ENCODE measurements at regions not wholly inside any gene's neighbourhood (a gene's known extent, or its start where the extent isn't known, plus 50 kb on each side); places are given as distances from the start of the nearest gene placed in this dataset.
"Not testable (repeated sequence)": the region's sequence is repeated elsewhere in the genome, so short reads cannot be mapped to it uniquely, and the experiment has no call there.

- intact Hi-C loops (cut with DNase I) = no loop called here
- no peak for DNase-seq
- ATAC-seq = no peak
Measured at GRCh38 chr10:21134645-21135022, 237.5 kb upstream of the NEBL start.

DNA sequence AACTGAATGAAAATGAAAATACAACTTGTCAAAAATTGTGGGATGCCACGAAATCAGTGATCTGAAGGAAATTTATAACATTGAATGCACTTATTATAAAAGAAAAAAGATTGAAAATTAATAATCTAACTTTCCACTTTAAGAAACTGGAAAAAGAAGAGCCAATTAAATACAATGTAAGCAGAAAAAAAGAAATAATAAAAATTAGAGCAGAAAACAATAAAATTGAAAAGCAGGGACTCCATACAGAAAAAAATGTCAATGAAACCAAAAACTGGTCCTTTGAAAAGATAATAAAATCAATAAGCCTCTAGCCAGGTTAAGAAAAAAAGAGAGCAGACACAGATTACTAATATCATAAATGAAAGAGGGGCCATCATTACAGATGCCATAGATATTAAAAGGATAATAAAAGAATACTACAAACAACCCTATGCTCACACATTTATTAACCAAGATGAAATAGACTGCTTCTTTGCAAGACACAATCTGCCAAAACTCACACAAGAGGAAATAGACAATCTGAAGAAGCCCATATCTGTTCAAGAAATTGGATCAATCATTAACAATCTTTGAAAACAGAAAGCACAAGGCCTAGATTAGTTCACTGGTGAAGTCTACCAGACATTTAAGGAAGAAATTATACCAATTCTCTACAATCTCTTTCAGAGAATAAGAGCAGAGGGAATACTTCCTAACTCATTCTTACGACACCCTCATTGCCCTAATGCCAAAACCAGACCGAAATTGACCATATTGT is 233.8 kb upstream of the NEBL start:
- ATAC-seq = no peak
- intact Hi-C loops (cut with DNase I) = no loop called here
- no peak for DNase-seq

DNA sequence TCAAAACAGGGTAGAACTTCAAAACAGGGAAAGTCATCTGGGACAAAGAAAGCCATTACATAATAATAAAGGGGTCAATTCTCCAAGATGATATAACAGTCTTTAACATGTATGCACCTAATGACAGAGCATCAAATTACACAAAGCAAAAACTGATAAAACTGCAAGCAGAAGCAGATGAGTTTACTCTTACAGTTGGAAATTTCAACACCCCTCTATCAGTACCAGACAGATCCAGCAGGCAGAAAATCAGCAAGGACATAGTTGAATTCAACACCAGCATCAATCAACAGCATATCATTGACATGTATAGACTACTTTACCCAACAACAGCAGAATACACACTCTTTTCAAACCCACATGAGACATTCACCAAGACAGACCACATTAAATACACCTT is 233.0 kb upstream of the NEBL start:
- ATAC-seq (no peak), DNase-seq (no peak)
- intact Hi-C loops (cut with DNase I) = no loop called here

DNA sequence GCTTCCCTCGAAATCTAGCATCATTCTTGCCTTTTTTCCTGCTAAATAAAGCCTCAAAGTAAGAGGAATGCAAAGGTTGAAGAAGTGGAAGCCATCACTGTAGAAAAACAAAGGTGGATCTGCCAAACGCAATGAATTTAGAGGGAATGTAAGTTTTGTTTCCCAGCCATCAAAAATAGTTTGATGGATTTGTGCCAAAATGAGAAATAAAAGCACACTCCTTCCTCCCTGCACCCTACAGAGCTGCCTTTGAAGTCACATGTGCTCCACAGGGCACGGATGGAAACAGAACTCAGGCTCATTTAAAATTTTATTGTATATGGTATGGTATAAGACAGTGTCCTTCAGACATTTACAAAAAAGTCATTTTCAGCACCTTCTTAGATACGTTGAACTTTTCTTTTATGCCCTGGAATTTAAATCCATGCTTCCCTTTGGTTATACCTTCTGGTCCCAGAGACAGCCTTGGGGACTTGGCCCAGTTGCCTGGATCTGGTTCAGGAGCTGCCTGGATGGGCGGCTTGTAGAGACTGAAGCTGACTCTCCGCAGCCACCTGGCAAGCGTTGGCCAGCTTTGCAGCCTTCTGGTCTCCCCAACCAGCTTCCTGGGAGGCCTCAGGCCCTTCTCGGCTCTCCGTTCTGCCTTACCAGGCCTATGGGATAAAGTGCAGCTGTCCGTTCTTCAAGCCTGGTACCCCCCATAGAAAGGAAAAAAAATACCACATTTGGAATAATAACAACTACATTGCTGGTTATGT is 228.5 kb upstream of the NEBL start:
- no peak for DNase-seq
- intact Hi-C loops (cut with DNase I) = no loop called here
- no peak for ATAC-seq

DNA sequence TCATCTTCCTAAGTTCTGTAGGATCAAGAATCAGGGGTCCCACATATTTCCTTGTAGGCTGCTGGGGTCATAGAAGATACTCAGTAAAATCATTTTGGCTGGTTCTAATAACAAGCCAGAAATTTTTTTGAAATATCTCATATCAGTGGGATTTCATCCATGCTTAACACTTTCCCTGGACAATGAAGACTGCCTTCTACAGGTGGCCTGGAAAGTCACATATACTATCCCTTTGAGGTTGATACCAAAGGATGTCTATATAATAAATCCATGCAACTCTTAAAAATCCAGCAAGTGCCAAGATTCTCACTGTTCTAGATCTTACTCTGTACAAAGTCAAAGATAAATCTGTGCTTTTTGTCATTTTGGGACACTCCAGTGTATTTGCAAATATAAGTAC is 225.8 kb upstream of the NEBL start:
- intact Hi-C loops (cut with DNase I) = no loop called here
- ATAC-seq = no peak
- DNase-seq = no peak

DNA sequence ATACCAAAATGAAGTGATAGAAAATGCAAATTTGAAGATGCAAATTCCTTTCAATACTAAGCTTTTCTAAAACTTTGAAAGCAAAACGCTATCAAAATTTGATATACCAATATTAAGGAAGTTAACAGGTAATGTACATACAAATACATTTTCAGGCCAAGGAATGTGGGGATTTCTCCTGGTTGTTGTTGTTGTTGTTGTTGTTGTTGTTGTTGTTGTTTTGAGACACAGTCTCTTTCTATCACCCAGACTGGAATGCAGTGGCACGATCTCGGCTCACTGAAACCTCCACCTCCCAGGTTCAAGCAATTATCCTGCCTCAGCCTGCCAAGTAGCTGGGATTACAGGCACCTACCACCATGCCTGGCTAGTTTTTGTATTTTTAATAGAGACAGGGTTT is 224.7 kb upstream of the NEBL start:
- DNase-seq; intact Hi-C loops (cut with DNase I); ATAC-seq: not testable (repeated sequence)

DNA sequence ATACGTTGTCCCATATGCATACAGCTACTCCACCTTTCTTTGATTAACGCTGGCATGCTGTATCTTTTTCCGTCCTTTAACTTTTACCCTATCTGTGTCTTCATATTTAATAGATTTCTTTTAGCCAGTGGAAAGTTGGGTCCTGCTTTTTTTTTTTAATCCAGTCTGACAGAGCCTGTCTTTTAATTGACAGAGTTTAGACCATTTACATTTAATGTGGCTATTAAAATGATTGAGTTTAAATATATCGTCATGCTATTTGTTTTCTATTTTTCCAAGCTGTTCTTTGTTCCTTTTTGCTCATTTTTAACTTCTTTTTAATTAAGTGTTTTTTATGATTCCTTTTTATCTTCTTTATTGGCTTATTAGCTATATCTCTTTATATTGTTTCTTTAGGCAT is 217.6 kb upstream of the NEBL start:
- intact Hi-C loops (cut with DNase I) = no loop called here
- ATAC-seq = no peak

DNA sequence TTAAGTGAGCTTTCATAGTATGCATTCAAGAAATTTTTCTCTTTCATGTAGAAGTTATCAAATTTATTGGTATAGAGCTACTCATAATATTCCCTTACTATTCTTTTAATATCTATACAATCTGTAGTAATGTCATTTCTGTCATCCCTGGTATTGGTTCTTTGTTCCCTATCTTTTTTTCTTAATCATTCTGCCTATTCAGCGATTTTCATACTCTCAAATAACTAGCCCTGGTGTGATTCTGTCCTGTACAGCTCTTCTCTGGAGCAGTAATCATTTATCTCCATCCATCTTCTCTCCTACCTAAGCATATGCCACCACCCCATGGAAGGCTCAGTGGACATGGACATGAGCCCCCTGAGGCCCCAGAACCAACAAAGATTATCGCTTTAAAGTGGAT is 213.2 kb upstream of the NEBL start:
- no peak for ATAC-seq
- intact Hi-C loops (cut with DNase I) = no loop called here
- no peak for DNase-seq

More for the DNA sequence above, 217.6 kb upstream of the NEBL start:
- DNase-seq = no peak

DNA sequence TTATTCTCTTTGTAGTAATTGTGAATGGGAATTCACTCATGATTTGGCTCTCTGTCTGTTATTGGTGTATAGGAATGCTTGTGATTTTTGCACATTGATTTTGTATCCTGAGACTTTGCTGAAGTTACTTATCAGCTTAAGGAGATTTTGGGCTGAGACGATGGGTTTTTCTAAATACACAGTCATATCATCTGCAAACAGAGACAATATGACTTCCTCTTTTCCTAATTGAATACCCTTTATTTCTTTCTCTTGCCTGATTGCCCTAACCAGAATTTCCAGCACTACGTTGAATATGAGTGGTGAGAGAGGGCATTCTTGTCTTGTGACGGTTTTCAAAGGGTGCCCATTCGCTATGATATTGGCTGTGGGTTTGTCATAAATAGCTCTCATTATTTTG is 209.8 kb upstream of the NEBL start:
- ATAC-seq; intact Hi-C loops (cut with DNase I); DNase-seq: not testable (repeated sequence)

GRCh38 chr10:21105331-21105730 is 208.2 kb upstream of the NEBL start:
- DNase-seq; intact Hi-C loops (cut with DNase I); ATAC-seq: not testable (repeated sequence)

GRCh38 chr10:21100871-21101514 is 203.9 kb upstream of the NEBL start:
- DNase-seq = no peak
- intact Hi-C loops (cut with DNase I) = no loop called here
- ATAC-seq = peak in 1 of 2 donors; percentile 71

DNA sequence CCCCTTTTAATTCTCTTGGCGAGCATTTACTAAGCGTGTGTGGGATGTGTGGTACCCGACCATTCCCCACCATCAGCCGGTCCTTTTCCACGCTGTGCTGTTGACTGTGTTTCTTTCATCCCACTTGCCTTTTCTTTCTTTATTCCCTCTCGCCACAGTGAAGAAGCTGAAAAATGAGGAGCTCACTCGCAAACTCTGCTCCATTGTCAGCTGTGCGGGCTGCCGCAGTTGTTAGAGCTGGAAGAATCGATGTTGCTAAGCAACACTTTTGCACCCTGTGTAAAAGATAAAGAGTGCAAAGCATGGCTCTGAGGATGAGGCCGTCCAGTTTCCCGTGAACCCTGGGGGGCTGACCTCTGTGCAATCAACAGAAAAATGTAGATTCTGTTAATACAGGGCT is 203.1 kb upstream of the NEBL start:
- no peak for DNase-seq
- peak in 1 of 2 donors; percentile 17 for ATAC-seq
- intact Hi-C loops (cut with DNase I) = no loop called here

- DNase-seq = no peak
- intact Hi-C loops (cut with DNase I) = no loop called here
- peak in 1 of 2 donors; percentile 81 for ATAC-seq
Measured at GRCh38 chr10:21099291-21100062, 202.4 kb upstream of the NEBL start.

DNA sequence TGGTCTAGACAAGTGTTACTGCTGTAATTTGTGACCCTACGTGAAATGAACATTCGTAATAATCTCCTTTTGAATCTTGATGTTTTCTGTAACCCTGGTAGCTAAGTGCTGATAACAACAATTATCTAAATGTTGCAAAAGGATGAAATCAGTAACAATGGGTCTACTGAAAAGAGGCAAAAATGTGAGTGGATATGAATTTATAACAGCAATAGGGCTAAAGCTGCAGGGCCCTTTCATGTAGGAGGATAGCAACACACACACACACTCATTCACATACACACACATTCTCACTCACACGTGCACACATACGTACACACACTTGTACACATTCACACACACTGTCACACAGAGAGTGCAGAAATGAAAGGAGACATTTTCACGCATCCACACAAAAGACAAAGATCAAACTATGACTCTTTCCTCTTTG is 200.8 kb upstream of the NEBL start:
- ATAC-seq (no peak), DNase-seq (no peak)
- intact Hi-C loops (cut with DNase I) = no loop called here

- intact Hi-C loops (cut with DNase I) = no loop called here
- DNase-seq = no peak
- ATAC-seq = no peak
Measured at GRCh38 chr10:21095494-21096055, 198.5 kb upstream of the NEBL start.

- DNase-seq (no peak), ATAC-seq (no peak)
- intact Hi-C loops (cut with DNase I) = no loop called here
Measured at GRCh38 chr10:21095073-21095472, 198.0 kb upstream of the NEBL start.

DNA sequence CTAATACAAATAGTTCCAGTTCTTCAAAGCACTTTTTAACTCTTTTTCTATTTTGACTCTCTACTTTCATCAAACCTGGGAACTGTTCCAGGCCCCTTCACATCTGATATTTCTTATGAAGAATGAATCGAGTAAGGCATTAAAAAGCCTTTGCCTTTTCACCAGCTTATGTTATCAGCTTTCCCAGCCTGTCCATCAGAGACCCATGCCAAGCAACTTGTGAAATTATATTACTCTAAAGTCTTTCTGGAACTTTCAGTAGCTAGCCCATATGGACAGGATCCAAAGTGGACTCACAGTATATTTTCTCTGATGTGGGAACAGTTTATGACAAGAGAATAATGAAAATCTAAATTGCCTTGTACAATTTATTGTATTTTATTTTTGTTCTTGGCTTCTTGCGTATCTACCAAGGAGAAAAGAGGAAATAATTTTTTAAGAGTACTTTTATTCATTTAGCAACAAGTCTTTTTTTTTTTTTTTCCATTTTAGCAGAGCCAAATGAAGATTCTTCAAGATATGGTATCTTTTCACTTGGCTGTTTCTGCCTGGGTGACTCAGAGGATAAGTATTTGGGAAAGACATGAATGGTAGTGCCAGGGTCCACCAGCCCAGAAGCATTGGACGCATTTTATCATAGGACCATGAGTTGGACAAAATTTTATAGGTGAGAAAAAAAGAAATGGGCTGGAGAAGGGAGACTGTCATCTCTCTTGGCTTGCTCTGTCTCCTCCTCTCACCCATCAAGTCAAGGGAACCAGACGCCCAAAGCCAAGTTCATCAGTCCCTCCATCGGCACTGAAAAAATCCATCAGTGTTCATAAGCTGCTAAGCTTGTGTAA is 195.8 kb upstream of the NEBL start:
- intact Hi-C loops (cut with DNase I) = no loop called here
- ATAC-seq (peak in 1 of 2 donors; percentile 64), DNase-seq (no peak)

DNA sequence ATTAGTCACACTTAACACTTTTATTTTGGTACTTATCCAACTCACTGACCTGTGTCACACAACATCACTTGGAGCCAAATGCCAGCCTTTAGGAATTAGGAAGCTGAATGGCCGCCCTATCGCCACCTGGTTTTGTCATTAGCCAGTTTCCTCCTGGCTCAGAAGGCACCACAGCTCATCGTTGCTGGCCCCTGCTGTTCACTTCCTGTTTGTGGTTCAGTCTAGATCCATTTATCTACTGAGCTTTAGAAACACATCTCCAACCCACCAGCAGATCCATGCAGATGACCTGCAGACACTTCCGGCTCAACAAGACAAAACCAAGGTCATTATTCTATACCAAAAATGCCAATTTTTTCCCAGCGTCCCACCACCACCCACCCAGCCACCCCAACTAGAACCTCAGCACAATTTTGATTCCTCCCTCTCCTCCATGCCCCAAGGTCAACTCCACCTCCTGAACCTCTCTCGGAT is 193.5 kb upstream of the NEBL start:
- ATAC-seq = no peak
- intact Hi-C loops (cut with DNase I) = no loop called here
- DNase-seq = no peak

Data from left cardiac atrium (tissue), 4 donors.